Tibial artery (tissue), 4 donors: ENCODE measurements at regions not wholly inside any gene's neighbourhood (a gene's known extent, or its start where the extent isn't known, plus 50 kb on each side); places are given as distances from the start of the nearest gene placed in this dataset.

Source experiments
- DNase-seq, 2 donors: peaks; one replicate each; pipeline ENCODE4 v3.0.0-alpha.2; 2019
- H3K27ac ChIP-seq, 2 donors: fragments of 200-600 bp; sonication (generic) in 1 of 2; 1 replicate in 1 of 2; 2 replicates in 1 of 2; pipeline ENCODE4 v1.5.1; 2018 to 2019; ENCODE audit warnings: mild to moderate bottlenecking in 1 of 2
- H3K27me3 ChIP-seq, 2 donors: fragments of 200-600 bp; sonication (generic) in 1 of 2; one replicate each; pipeline versions ENCODE4 v1.5.1 to v1.6.0; 2016 to 2019
- H3K36me3 ChIP-seq, 3 donors: fragments of 200-600 bp; sonication (generic) in 2 of 3; one replicate each; pipeline ENCODE4 v1.5.1; 2016 to 2019; ENCODE audit warnings: mild to moderate bottlenecking in 2 of 3
- H3K4me1 ChIP-seq, 4 donors: fragments of 200-600 bp; sonication (generic) in 2 of 4; 1 replicate in 3 of 4; 2 replicates in 1 of 4; pipeline ENCODE4 v1.5.1; 2016 to 2019
- H3K4me3 ChIP-seq, 2 donors: fragments of 200-600 bp; sonication (generic) in 1 of 2; 1 replicate in 1 of 2; 2 replicates in 1 of 2; pipeline ENCODE4 v1.5.1; 2018 to 2019; ENCODE audit warnings: mild to moderate bottlenecking in 2 of 2
- H3K9me3 ChIP-seq, 3 donors: fragments of 200-600 bp; sonication (generic) in 1 of 3; one replicate each; pipeline ENCODE4 v1.5.1; 2016 to 2019
- CTCF ChIP-seq, 2 experiments: fragments of 200-600 bp in 1 of 2; fragments of 450-650 bp in 1 of 2; IDR thresholded peaks; one replicate each; pipeline ENCODE4 v1.5.1; 2017 to 2019; ENCODE audit warnings: antibody characterized with exemption in 2 of 2, mild to moderate bottlenecking in 1 of 2, moderate library complexity in 1 of 2
- intact Hi-C: fragments of 100-400 bp; cut with DNase I; formaldehyde crosslinking; loops from one replicate; pipeline ENCODE4 v1.15.0; 2023; ENCODE audit warnings: low total_unique reads

GRCh38 chr13:88602786-88603777 lies 931.9 kb downstream of the SLITRK5 start:
- intact Hi-C loops, result no loop called here
- no peaks in the 10 kb centered on the region for H3K4me1 ChIP-seq
- no peaks in the 10 kb centered on the region for H3K36me3 ChIP-seq
- peaks cover 0 to 10% (median 0%) of the 10 kb centered on the region in 3 donors for H3K9me3 ChIP-seq
- H3K4me3 ChIP-seq, result no peak overlapping the region
- DNase-seq, result no peak
- H3K27me3 ChIP-seq, result no peaks in the 10 kb centered on the region
- TF ChIP-seq CTCF (IDR thresholded peaks at IDR 0.05), result no peak
- H3K27ac ChIP-seq, result no peak overlapping the region

- Histone ChIP-seq H3K27ac (no peak overlapping the region), H3K4me3 (no peak overlapping the region), H3K36me3 (no peaks in the 10 kb centered on the region), H3K27me3 (no peaks in the 10 kb centered on the region), H3K4me1 (no peaks in the 10 kb centered on the region), H3K9me3 (no peaks in the 10 kb centered on the region)
- intact Hi-C loops, result no loop called here
- no peak for DNase-seq
- TF ChIP-seq CTCF (IDR thresholded peaks at IDR 0.05), result no peak
Observed at GRCh38 chr13:88617176-88617575, 946.0 kb downstream of the SLITRK5 start.

GRCh38 chr13:88622362-88622973 lies 951.3 kb downstream of the SLITRK5 start:
- no peak for DNase-seq
- H3K36me3 ChIP-seq, result no peaks in the 10 kb centered on the region
- no peaks in the 10 kb centered on the region for H3K27me3 ChIP-seq
- TF ChIP-seq CTCF (IDR thresholded peaks at IDR 0.05), result no peak
- intact Hi-C loops, result no loop called here
- peaks cover 0 to 9% (median 0%) of the 10 kb centered on the region in 3 donors for H3K9me3 ChIP-seq
- H3K4me1 ChIP-seq, result no peaks in the 10 kb centered on the region
- H3K27ac ChIP-seq, result no peak overlapping the region
- H3K4me3 ChIP-seq, result no peak overlapping the region

- DNase-seq, result no peak
- H3K4me1 ChIP-seq, result no peaks in the 10 kb centered on the region
- H3K36me3 ChIP-seq, result no peaks in the 10 kb centered on the region
- H3K27ac ChIP-seq, result no peak overlapping the region
- TF ChIP-seq CTCF (IDR thresholded peaks at IDR 0.05), result no peak
- H3K4me3 ChIP-seq, result no peak overlapping the region
- no peaks in the 10 kb centered on the region for H3K27me3 ChIP-seq
- peaks cover 0 to 9% (median 0%) of the 10 kb centered on the region in 3 donors for H3K9me3 ChIP-seq
- intact Hi-C loops, result no loop called here
Observed at GRCh38 chr13:88623150-88623549, 952.0 kb downstream of the SLITRK5 start.

GRCh38 chr13:88627071-88627470 lies 955.9 kb downstream of the SLITRK5 start:
- intact Hi-C loops, result no loop called here
- Histone ChIP-seq H3K36me3 (no peaks in the 10 kb centered on the region), H3K4me1 (no peaks in the 10 kb centered on the region), H3K9me3 (peaks cover 0 to 9% (median 0%) of the 10 kb centered on the region in 3 donors), H3K27me3 (no peaks in the 10 kb centered on the region), H3K27ac (no peak overlapping the region), H3K4me3 (no peak overlapping the region)
- DNase-seq, result no peak
- no peak for TF ChIP-seq CTCF (IDR thresholded peaks at IDR 0.05)
